Calu3 (cell line): ENCODE measurements at regions not wholly inside any gene's neighbourhood (a gene's known extent, or its start where the extent isn't known, plus 50 kb on each side); places are given as distances from the start of the nearest gene placed in this dataset.

Experiments
- BruUV-seq: library from RNA; stranded (reverse); fragments of 400-500 nt; replicated peaks from 2 replicates; lab custom pipeline; 2021; lab: Mats Ljungman, UMichigan
- CTCF ChIA-PET: fragments of 300-600 bp; sonication (Branson Sonifier 250); formaldehyde crosslinking; loops from one replicate; lab custom pipeline; 2022; ENCODE audit warnings: antibody characterized with exemption; lab: Charles Lee
- DNase-seq: peaks from one replicate; pipeline ENCODE4 v3.0.0; 2022
- H3K27ac Mint-ChIP-seq: one replicate; pipeline ENCODE4 v1.8.0; 2022; ENCODE audit warnings: mixed read lengths; ENCODE audit not compliant: unreplicated experiment
- H3K27me3 Mint-ChIP-seq: one replicate; pipeline ENCODE4 v1.8.0; 2022; ENCODE audit warnings: mixed read lengths; ENCODE audit not compliant: unreplicated experiment
- H3K36me3 Mint-ChIP-seq: one replicate; pipeline ENCODE4 v1.8.0; 2022; ENCODE audit warnings: mild to moderate bottlenecking, moderate library complexity, mixed read lengths; ENCODE audit not compliant: insufficient read depth, unreplicated experiment
- H3K4me1 Mint-ChIP-seq: one replicate; pipeline ENCODE4 v1.8.0; 2022; ENCODE audit warnings: mild to moderate bottlenecking, low read depth, mixed read lengths; ENCODE audit not compliant: unreplicated experiment
- H3K4me3 Mint-ChIP-seq: one replicate; pipeline ENCODE4 v1.8.0; 2022; ENCODE audit warnings: mild to moderate bottlenecking, low read depth, moderate library complexity, mixed read lengths; ENCODE audit not compliant: unreplicated experiment
- H3K9me3 Mint-ChIP-seq: one replicate; pipeline ENCODE4 v1.8.0; 2022; ENCODE audit warnings: low read depth, mixed read lengths; ENCODE audit not compliant: unreplicated experiment
- intact Hi-C: fragments of 100-400 bp; cut with micrococcal nuclease; formaldehyde crosslinking; loops from one replicate; pipeline ENCODE4 v1.10.0; 2022; ENCODE audit not compliant: unreplicated experiment
- TF ChIP-seq, protein P1 (sequence below): fragments of 200-600 bp; IDR thresholded peaks from one replicate; pipeline ENCODE4 v1.8.0; 2022; ENCODE audit warnings: antibody characterized with exemption; ENCODE audit not compliant: unreplicated experiment

DNA sequence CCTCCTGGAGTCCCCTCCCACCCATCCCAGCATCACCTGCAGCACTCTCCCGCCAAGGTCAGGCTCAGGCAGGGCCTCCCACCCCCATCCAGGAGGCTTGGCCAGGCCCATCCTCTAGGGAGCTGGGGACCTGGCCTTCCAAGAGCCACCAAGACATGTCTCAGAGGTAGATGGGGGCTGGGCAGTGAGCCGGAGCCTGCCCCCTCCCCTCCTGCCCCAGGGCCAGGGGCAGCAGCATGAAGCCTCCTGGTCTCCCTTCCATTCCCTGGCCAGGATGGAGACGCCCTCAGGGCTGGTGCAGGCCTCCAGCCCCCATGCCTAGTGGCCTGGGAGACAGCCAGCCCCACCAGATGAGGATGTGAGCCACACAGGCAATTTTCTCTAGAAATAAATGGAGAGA, 69.3 kb upstream of the C14orf180 start:
- Mint-ChIP-seq H3K36me3 (no peaks in the 10 kb centered on the region), H3K27ac (no peak overlapping the region), H3K4me3 (no peak overlapping the region), H3K27me3 (peaks cover 87% of the 10 kb centered on the region), H3K9me3 (no peaks in the 10 kb centered on the region), H3K4me1 (no peaks in the 10 kb centered on the region)
- intact Hi-C loops, result no loop called here
- no peak for DNase-seq
- CTCF ChIA-PET, result interaction anchor here (1.4 kb wide), 1 partner anchor 54 kb away, joined by 3 read pairs; no protein-coding TSS in a partner anchor
- BruUV-seq, result no TSS peak
- TF ChIP-seq, protein P1, sequence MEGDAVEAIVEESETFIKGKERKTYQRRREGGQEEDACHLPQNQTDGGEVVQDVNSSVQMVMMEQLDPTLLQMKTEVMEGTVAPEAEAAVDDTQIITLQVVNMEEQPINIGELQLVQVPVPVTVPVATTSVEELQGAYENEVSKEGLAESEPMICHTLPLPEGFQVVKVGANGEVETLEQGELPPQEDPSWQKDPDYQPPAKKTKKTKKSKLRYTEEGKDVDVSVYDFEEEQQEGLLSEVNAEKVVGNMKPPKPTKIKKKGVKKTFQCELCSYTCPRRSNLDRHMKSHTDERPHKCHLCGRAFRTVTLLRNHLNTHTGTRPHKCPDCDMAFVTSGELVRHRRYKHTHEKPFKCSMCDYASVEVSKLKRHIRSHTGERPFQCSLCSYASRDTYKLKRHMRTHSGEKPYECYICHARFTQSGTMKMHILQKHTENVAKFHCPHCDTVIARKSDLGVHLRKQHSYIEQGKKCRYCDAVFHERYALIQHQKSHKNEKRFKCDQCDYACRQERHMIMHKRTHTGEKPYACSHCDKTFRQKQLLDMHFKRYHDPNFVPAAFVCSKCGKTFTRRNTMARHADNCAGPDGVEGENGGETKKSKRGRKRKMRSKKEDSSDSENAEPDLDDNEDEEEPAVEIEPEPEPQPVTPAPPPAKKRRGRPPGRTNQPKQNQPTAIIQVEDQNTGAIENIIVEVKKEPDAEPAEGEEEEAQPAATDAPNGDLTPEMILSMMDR, result no peak

DNA sequence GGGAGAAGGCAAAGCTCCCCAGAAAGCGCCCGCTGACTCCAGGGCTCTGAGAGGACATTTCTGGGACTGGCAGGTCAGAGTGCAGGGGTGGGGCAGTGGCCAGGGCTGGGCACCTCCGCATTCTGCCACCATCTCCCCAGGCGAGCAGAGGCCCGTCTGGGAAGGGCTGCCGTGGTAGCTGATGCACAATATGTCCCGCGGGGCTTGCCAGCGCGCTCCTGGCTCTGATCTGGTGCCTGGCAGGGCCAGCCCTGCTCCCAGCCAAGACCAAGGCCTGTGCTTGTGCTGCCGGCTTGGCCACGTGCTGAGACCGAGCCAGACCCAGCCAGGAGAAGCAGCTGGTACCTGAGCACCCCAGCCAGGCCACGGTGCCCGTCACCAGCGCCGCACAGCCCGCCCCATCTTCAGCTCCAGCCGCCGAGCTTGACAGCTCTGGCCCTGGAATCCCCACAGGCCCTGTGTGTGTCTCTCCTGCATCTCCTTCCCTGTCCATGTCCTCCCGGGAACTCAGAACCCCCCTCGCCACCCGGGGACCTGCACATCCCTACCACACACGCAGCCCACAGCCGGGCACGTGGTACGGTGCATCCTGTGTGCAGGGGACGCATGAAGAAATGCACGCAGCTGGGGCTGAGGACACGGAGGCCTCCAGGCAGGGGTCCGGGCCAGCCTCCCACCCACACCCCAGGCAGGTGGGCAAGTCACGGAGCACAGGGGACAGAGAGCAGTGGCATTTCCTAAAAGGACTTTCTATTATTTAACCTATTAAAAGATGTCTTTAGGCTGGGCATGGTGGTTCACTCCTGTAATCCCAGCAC, 68.6 kb upstream of the C14orf180 start:
- no peak overlapping the region for H3K4me3 Mint-ChIP-seq
- H3K4me1 Mint-ChIP-seq, result no peaks in the 10 kb centered on the region
- no peaks in the 10 kb centered on the region for H3K36me3 Mint-ChIP-seq
- H3K27me3 Mint-ChIP-seq, result peaks cover 86% of the 10 kb centered on the region
- H3K27ac Mint-ChIP-seq, result no peak overlapping the region
- intact Hi-C loops, result no loop called here
- TF ChIP-seq, protein P1, result no peak
- BruUV-seq, result no TSS peak
- CTCF ChIA-PET, result no interaction called here
- H3K9me3 Mint-ChIP-seq, result no peaks in the 10 kb centered on the region
- no peak for DNase-seq

DNA sequence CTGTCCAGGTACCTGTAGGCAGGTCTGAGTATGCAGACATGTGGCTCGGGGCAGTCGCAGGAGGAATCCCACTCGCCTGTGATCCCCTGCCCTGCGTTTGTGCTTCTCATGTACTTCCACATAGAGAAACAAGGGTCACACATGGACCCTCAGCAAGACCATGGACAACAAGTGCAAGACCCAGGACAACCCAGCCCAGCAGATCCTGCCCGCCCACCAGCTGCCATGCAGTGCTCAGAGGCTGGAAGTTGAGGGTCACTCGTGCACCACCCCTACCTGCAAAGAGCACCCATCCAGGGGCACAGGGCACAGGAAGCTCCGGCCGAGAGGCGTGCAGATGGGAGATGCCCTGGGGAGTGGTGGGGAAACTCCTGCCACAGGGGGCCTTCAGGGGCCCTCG, 67.5 kb upstream of the C14orf180 start:
- Mint-ChIP-seq H3K9me3 (no peaks in the 10 kb centered on the region), H3K27me3 (peaks cover 86% of the 10 kb centered on the region), H3K27ac (no peak overlapping the region), H3K4me3 (no peak overlapping the region), H3K4me1 (no peaks in the 10 kb centered on the region), H3K36me3 (no peaks in the 10 kb centered on the region)
- no TSS peak for BruUV-seq
- DNase-seq, result no peak
- TF ChIP-seq, protein P1, result no peak
- intact Hi-C loops, result no loop called here
- CTCF ChIA-PET, result no interaction called here

DNA sequence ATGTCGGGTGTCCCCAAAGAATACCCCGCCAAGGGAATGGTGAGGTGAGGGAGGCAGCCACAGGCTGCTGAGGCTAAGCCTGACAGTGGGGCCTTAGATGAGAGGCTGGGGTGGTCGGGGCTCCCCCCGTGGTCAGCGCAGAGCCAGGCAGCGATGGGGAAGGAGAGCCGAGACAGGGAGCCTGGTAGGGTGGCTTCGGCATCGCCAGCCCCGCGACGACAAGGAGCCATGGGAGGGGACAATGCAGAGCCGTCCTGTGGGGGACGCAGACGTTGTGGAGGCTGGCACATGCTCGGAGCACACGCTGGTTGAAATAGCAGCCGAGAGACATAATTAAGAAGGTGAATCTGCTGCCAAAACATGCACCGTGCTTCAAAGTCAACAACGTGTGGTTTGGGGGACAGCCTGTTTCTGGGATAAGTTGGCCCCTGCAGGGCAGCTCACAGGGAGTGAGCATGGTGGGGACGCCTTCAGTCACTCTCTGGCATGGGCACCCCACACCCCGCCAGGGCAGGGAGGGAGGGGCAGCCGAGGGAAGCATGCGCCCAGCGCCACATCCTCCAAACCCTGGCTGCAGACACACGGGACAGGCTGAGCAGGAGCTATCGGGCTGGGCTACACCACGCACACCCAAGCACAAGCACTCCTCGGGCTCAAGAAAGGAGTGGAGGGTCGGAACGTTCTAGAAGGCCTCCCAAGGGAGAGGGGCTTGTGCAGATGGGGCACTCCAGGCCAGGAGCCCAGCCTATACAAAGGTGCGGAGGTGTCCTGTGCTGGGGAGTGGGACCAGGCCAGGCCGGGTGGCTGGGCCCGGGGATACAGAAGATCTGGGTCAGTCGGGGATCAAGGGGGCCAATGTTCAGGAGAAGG, 66.6 kb upstream of the C14orf180 start:
- H3K36me3 Mint-ChIP-seq, result no peaks in the 10 kb centered on the region
- H3K4me3 Mint-ChIP-seq, result no peak overlapping the region
- BruUV-seq, result no TSS peak
- DNase-seq, result no peak
- intact Hi-C loops, result no loop called here
- CTCF ChIA-PET, result no interaction called here
- no peaks in the 10 kb centered on the region for H3K4me1 Mint-ChIP-seq
- H3K27me3 Mint-ChIP-seq, result peaks cover 86% of the 10 kb centered on the region
- TF ChIP-seq, protein P1, result no peak
- no peak overlapping the region for H3K27ac Mint-ChIP-seq
- peaks cover 3% of the 10 kb centered on the region for H3K9me3 Mint-ChIP-seq
